ENCODE measurements at regions not wholly inside any gene's neighbourhood (a gene's known extent, or its start where the extent isn't known, plus 50 kb on each side); places are given as distances from the start of the nearest gene placed in this dataset.

- Mint-ChIP-seq H3K36me3 (ENCODE audit: unreplicated experiment) (no peaks in the 10 kb centered on the region), H3K27me3 (ENCODE audit: unreplicated experiment) (no peaks in the 10 kb centered on the region), H3K4me1 (ENCODE audit: low read depth, unreplicated experiment) (no peaks in the 10 kb centered on the region), H3K4me3 (ENCODE audit: unreplicated experiment) (no peak overlapping the region), H3K27ac (ENCODE audit: unreplicated experiment) (no peak overlapping the region), H3K9me3 (ENCODE audit: unreplicated experiment) (peaks cover 1% of the 10 kb centered on the region)
- DNase-seq, result no peak
- no peak for TF ChIP-seq CTCF (IDR thresholded peaks at IDR 0.05; ENCODE audit: partially characterized antibody, unreplicated experiment)
These were observed 210.8 kb upstream of the ARHGEF26 start for GRCh38 chr3:153910387-153910786.

GRCh38 chr3:153911116-153911515 is 210.1 kb upstream of the ARHGEF26 start:
- Mint-ChIP-seq H3K4me1 (ENCODE audit: low read depth, unreplicated experiment) (no peaks in the 10 kb centered on the region), H3K27me3 (ENCODE audit: unreplicated experiment) (no peaks in the 10 kb centered on the region), H3K36me3 (ENCODE audit: unreplicated experiment) (no peaks in the 10 kb centered on the region), H3K27ac (ENCODE audit: unreplicated experiment) (no peak overlapping the region), H3K4me3 (ENCODE audit: unreplicated experiment) (no peak overlapping the region), H3K9me3 (ENCODE audit: unreplicated experiment) (peaks cover 1% of the 10 kb centered on the region)
- no peak for TF ChIP-seq CTCF (IDR thresholded peaks at IDR 0.05; ENCODE audit: partially characterized antibody, unreplicated experiment)
- DNase-seq, result no peak

- H3K4me1 Mint-ChIP-seq (ENCODE audit: low read depth, unreplicated experiment), result no peaks in the 10 kb centered on the region
These were observed 201.4 kb upstream of the ARHGEF26 start for GRCh38 chr3:153919773-153920172.

GRCh38 chr3:153921826-153922225 is 199.4 kb upstream of the ARHGEF26 start:
- no peaks in the 10 kb centered on the region for H3K36me3 Mint-ChIP-seq (ENCODE audit: unreplicated experiment)
- no peaks in the 10 kb centered on the region for H3K4me1 Mint-ChIP-seq (ENCODE audit: low read depth, unreplicated experiment)
- H3K27ac Mint-ChIP-seq (ENCODE audit: unreplicated experiment), result no peak overlapping the region
- H3K4me3 Mint-ChIP-seq (ENCODE audit: unreplicated experiment), result no peak overlapping the region
- no peak for TF ChIP-seq CTCF (IDR thresholded peaks at IDR 0.05; ENCODE audit: partially characterized antibody, unreplicated experiment)
- DNase-seq, result no peak
- no peaks in the 10 kb centered on the region for H3K9me3 Mint-ChIP-seq (ENCODE audit: unreplicated experiment)
- H3K27me3 Mint-ChIP-seq (ENCODE audit: unreplicated experiment), result no peaks in the 10 kb centered on the region

More at GRCh38 chr3:153919773-153920172, 201.4 kb upstream of the ARHGEF26 start:
- no peak for DNase-seq
- H3K4me3 Mint-ChIP-seq (ENCODE audit: unreplicated experiment), result no peak overlapping the region
- no peaks in the 10 kb centered on the region for H3K27me3 Mint-ChIP-seq (ENCODE audit: unreplicated experiment)
- no peaks in the 10 kb centered on the region for H3K9me3 Mint-ChIP-seq (ENCODE audit: unreplicated experiment)
- no peaks in the 10 kb centered on the region for H3K36me3 Mint-ChIP-seq (ENCODE audit: unreplicated experiment)
- H3K27ac Mint-ChIP-seq (ENCODE audit: unreplicated experiment), result no peak overlapping the region
- TF ChIP-seq CTCF (IDR thresholded peaks at IDR 0.05; ENCODE audit: partially characterized antibody, unreplicated experiment), result no peak

- Mint-ChIP-seq H3K27ac (ENCODE audit: unreplicated experiment) (no peak overlapping the region), H3K9me3 (ENCODE audit: unreplicated experiment) (no peaks in the 10 kb centered on the region), H3K27me3 (ENCODE audit: unreplicated experiment) (no peaks in the 10 kb centered on the region), H3K4me1 (ENCODE audit: low read depth, unreplicated experiment) (no peaks in the 10 kb centered on the region), H3K36me3 (ENCODE audit: unreplicated experiment) (no peaks in the 10 kb centered on the region), H3K4me3 (ENCODE audit: unreplicated experiment) (no peak overlapping the region)
- TF ChIP-seq CTCF (IDR thresholded peaks at IDR 0.05; ENCODE audit: partially characterized antibody, unreplicated experiment), result no peak
- DNase-seq, result no peak
These were observed 195.2 kb upstream of the ARHGEF26 start for GRCh38 chr3:153925841-153926514.
